ENCODE measurements at regions not wholly inside any gene's neighbourhood (a gene's known extent, or its start where the extent isn't known, plus 50 kb on each side); places are given as distances from the start of the nearest gene placed in this dataset.
"Not testable (repeated sequence)": the region's sequence is repeated elsewhere in the genome, so short reads cannot be mapped to it uniquely, and the experiment has no call there.

DNA sequence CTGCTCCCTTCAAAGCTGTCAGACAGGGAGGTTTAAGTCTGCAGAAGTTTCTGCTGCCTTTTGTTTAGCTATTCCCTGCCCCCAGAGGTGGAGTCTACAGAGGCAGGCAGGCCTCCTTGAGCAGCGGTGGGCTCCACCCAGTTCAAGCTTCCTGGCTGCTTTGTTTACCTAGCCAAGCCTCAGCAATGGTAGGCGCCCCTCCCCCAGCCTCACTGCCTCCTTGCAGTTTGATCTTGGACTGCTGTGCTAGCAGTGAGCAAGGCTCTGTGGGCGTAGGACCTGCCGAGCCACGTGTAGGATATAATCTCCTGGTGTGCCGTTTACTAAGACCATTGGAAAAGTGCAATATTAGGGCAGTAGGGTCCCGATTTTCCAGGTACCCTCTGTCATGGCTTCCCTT is 707.1 kb upstream of the POM121L12 start:
- TF ChIP-seq, protein P1, sequence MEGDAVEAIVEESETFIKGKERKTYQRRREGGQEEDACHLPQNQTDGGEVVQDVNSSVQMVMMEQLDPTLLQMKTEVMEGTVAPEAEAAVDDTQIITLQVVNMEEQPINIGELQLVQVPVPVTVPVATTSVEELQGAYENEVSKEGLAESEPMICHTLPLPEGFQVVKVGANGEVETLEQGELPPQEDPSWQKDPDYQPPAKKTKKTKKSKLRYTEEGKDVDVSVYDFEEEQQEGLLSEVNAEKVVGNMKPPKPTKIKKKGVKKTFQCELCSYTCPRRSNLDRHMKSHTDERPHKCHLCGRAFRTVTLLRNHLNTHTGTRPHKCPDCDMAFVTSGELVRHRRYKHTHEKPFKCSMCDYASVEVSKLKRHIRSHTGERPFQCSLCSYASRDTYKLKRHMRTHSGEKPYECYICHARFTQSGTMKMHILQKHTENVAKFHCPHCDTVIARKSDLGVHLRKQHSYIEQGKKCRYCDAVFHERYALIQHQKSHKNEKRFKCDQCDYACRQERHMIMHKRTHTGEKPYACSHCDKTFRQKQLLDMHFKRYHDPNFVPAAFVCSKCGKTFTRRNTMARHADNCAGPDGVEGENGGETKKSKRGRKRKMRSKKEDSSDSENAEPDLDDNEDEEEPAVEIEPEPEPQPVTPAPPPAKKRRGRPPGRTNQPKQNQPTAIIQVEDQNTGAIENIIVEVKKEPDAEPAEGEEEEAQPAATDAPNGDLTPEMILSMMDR (IDR thresholded peaks at IDR 0.05; ENCODE audit: low read length), result not testable (repeated sequence)
- not testable (repeated sequence) for TF ChIP-seq EZH2 (IDR thresholded peaks at IDR 0.05; ENCODE audit: borderline replicate concordance, low read length)

Data from OCI-LY1 (cell line).